Natural killer cell (primary cell): ENCODE measurements at regions not wholly inside any gene's neighbourhood (a gene's known extent, or its start where the extent isn't known, plus 50 kb on each side); places are given as distances from the start of the nearest gene placed in this dataset.

Source experiments
- ATAC-seq, 3 donors: fragments of 150-1000 bp in 2 of 3; fragments of 200-7000 bp in 1 of 3; cut with Tn5 transposase; 1 replicate in 1 of 3; 2 replicates in 2 of 3; pipeline ENCODE4 v1.10.0; 2021; ENCODE audit warnings: mild to moderate bottlenecking in 2 of 3, moderate library complexity in 2 of 3
- DNase-seq, 2 donors: peaks; one replicate each; pipeline versions ENCODE4 v3.0.0 to v3.0.0-alpha.2; 2013 to 2021; ENCODE audit warnings: mixed read lengths in 1 of 2
- H3K27ac ChIP-seq: one replicate; pipeline ENCODE4 v1.5.1; 2013; ENCODE audit warnings: mild to moderate bottlenecking, low read length
- H3K27me3 ChIP-seq: one replicate; pipeline ENCODE4 v1.6.1; 2013; ENCODE audit warnings: low read length; ENCODE audit not compliant: control insufficient read depth, insufficient read depth
- H3K36me3 ChIP-seq: one replicate; pipeline ENCODE4 v1.6.1; 2013; ENCODE audit warnings: low read length; ENCODE audit not compliant: control insufficient read depth, insufficient read depth
- H3K4me1 ChIP-seq: one replicate; pipeline ENCODE4 v1.6.1; 2013; ENCODE audit warnings: low read length; ENCODE audit not compliant: control insufficient read depth, insufficient read depth
- H3K4me3 ChIP-seq: one replicate; pipeline ENCODE4 v1.5.1; 2013; ENCODE audit warnings: low read length
- H3K9me3 ChIP-seq: one replicate; pipeline ENCODE4 v1.6.1; 2013; ENCODE audit warnings: low read length; ENCODE audit not compliant: control insufficient read depth, insufficient read depth
- H3K27ac Mint-ChIP-seq, 2 donors: one replicate each; pipeline ENCODE4 v1.8.0; 2022; ENCODE audit warnings: mild to moderate bottlenecking in 2 of 2, mixed read lengths in 2 of 2, moderate library complexity in 1 of 2
- H3K27me3 Mint-ChIP-seq, 2 donors: one replicate each; pipeline ENCODE4 v1.8.0; 2022; ENCODE audit warnings: low read depth in 2 of 2, mixed read lengths in 2 of 2
- H3K36me3 Mint-ChIP-seq: one replicate; pipeline ENCODE4 v1.8.0; 2022; ENCODE audit warnings: mixed read lengths
- H3K4me1 Mint-ChIP-seq, 2 donors: one replicate each; pipeline ENCODE4 v1.8.0; 2022; ENCODE audit warnings: mixed read lengths in 2 of 2
- H3K4me3 Mint-ChIP-seq: one replicate; pipeline ENCODE4 v1.8.0; 2022; ENCODE audit warnings: mild to moderate bottlenecking, moderate library complexity, mixed read lengths
- H3K9me3 Mint-ChIP-seq, 2 donors: one replicate each; pipeline ENCODE4 v1.8.0; 2022; ENCODE audit warnings: mixed read lengths in 2 of 2
- CTCF ChIP-seq: fragments of 200-600 bp; IDR thresholded peaks from one replicate; pipeline ENCODE4 v1.8.0; 2022; ENCODE audit warnings: antibody characterized with exemption
- WGBS: methylation state at CpG from one replicate; pipeline ENCODE4 v1.1.7; 2013; ENCODE audit warnings: missing lambda C conversion rate; ENCODE audit not compliant: insufficient coverage; 5-methylcytosine and 5-hydroxymethylcytosine counted together
- intact Hi-C: fragments of 100-400 bp; cut with micrococcal nuclease; formaldehyde crosslinking; loops from one replicate; pipeline ENCODE4 v1.14.2; 2022

GRCh38 chr1:19015476-19015875, 59.0 kb upstream of the IFFO2 start:
- no peak overlapping the region for H3K27ac Mint-ChIP-seq
- H3K9me3 Mint-ChIP-seq: no peaks in the 10 kb centered on the region
- 93% methylated on average over 6 of the region's 6 CpGs for WGBS
- peaks cover 6 to 19% of the 10 kb centered on the region in 2 donors for H3K27me3 Mint-ChIP-seq
- H3K4me1 Mint-ChIP-seq: peaks cover 0 to 8% of the 10 kb centered on the region in 2 donors
- H3K36me3 Mint-ChIP-seq: no peaks in the 10 kb centered on the region
- H3K27ac ChIP-seq: no peak overlapping the region
- H3K4me1 ChIP-seq: peaks cover 9% of the 10 kb centered on the region
- H3K4me3 Mint-ChIP-seq: no peak overlapping the region
- no peaks in the 10 kb centered on the region for H3K9me3 ChIP-seq
- DNase-seq (no peak), ATAC-seq (no peak)
- H3K27me3 ChIP-seq: no peaks in the 10 kb centered on the region
- TF ChIP-seq CTCF: no peak
- no peak overlapping the region for H3K4me3 ChIP-seq
- H3K36me3 ChIP-seq: no peaks in the 10 kb centered on the region
- intact Hi-C loops: no loop called here

GRCh38 chr1:19014765-19015164, 58.3 kb upstream of the IFFO2 start:
- peaks cover 12% of the 10 kb centered on the region for H3K4me1 ChIP-seq
- H3K4me3 ChIP-seq: no peak overlapping the region
- Mint-ChIP-seq H3K4me3 (no peak overlapping the region), H3K4me1 (peaks cover 0 to 12% of the 10 kb centered on the region in 2 donors), H3K27me3 (peaks cover 6 to 13% of the 10 kb centered on the region in 2 donors), H3K27ac (no peak overlapping the region), H3K36me3 (no peaks in the 10 kb centered on the region), H3K9me3 (no peaks in the 10 kb centered on the region)
- ATAC-seq: no peak
- TF ChIP-seq CTCF: no peak
- 89% methylated on average over 7 of the region's 7 CpGs for WGBS
- DNase-seq: no peak
- H3K27me3 ChIP-seq: no peaks in the 10 kb centered on the region
- intact Hi-C loops: no loop called here
- H3K27ac ChIP-seq: no peak overlapping the region
- no peaks in the 10 kb centered on the region for H3K36me3 ChIP-seq
- no peaks in the 10 kb centered on the region for H3K9me3 ChIP-seq

GRCh38 chr1:19013826-19014548, 57.5 kb upstream of the IFFO2 start:
- DNase-seq (no peak), ATAC-seq (no peak)
- no peak overlapping the region for H3K4me3 Mint-ChIP-seq
- Histone ChIP-seq H3K4me1 (peaks cover 12% of the 10 kb centered on the region), H3K27ac (no peak overlapping the region), H3K4me3 (no peak overlapping the region), H3K9me3 (no peaks in the 10 kb centered on the region), H3K27me3 (no peaks in the 10 kb centered on the region), H3K36me3 (no peaks in the 10 kb centered on the region)
- intact Hi-C loops: no loop called here
- H3K4me1 Mint-ChIP-seq: peaks cover 0 to 12% of the 10 kb centered on the region in 2 donors
- peaks cover 0 to 5% of the 10 kb centered on the region in 2 donors for H3K27me3 Mint-ChIP-seq
- no peak for TF ChIP-seq CTCF
- H3K9me3 Mint-ChIP-seq: no peaks in the 10 kb centered on the region
- H3K36me3 Mint-ChIP-seq: no peaks in the 10 kb centered on the region
- no peak overlapping the region for H3K27ac Mint-ChIP-seq
- WGBS: 85% methylated on average over 16 of the region's 16 CpGs

- no peaks in the 10 kb centered on the region for H3K36me3 Mint-ChIP-seq
- peaks cover 0 to under 1% of the 10 kb centered on the region in 2 donors for H3K27me3 Mint-ChIP-seq
- no peak overlapping the region for H3K4me3 Mint-ChIP-seq
- TF ChIP-seq CTCF: no peak
- no peak overlapping the region for H3K27ac Mint-ChIP-seq
- no peaks in the 10 kb centered on the region for H3K27me3 ChIP-seq
- H3K9me3 ChIP-seq: no peaks in the 10 kb centered on the region
- no peak overlapping the region for H3K4me3 ChIP-seq
- intact Hi-C loops: no loop called here
- H3K27ac ChIP-seq: no peak overlapping the region
- ATAC-seq (no peak), DNase-seq (no peak)
- H3K36me3 ChIP-seq: no peaks in the 10 kb centered on the region
- WGBS: 89% methylated on average over 6 of the region's 6 CpGs
- H3K4me1 Mint-ChIP-seq: peaks cover 0 to 12% of the 10 kb centered on the region in 2 donors
- H3K9me3 Mint-ChIP-seq: no peaks in the 10 kb centered on the region
- H3K4me1 ChIP-seq: peaks cover 12% of the 10 kb centered on the region
Observed at GRCh38 chr1:19011845-19012231, 55.4 kb upstream of the IFFO2 start.
